SU-DHL-6 (cell line): ENCODE measurements at regions not wholly inside any gene's neighbourhood (a gene's known extent, or its start where the extent isn't known, plus 50 kb on each side); places are given as distances from the start of the nearest gene placed in this dataset.

Experiments
- CTCF ChIP-seq: fragments of 200-600 bp; sonication (generic); IDR thresholded peaks from one replicate; pipeline ENCODE4 v1.5.1; 2017; ENCODE audit warnings: antibody characterized with exemption, mild to moderate bottlenecking, low read length, moderate library complexity; ENCODE audit not compliant: insufficient read depth, poor library complexity, severe bottlenecking
- EZH2phosphoT487 ChIP-seq: fragments of 200-600 bp; sonication (generic), shearing (Covaris generic); conservative IDR thresholded peaks from 2 replicates; pipeline ENCODE4 v1.6.1; 2018; ENCODE audit warnings: mild to moderate bottlenecking, antibody characterized with exemption, low read length, moderate library complexity, mixed read lengths

GRCh38 chr21:25501996-25502665 lies 105.2 kb downstream of the MRPL39 start:
- TF ChIP-seq EZH2phosphoT487 (no peak), CTCF (no peak)
